Osteocyte (in vitro differentiated cells): ENCODE measurements at regions not wholly inside any gene's neighbourhood (a gene's known extent, or its start where the extent isn't known, plus 50 kb on each side); places are given as distances from the start of the nearest gene placed in this dataset.

Source experiments
- DNase-seq: peaks from one replicate; pipeline ENCODE4 v3.0.0; 2021; ENCODE audit warnings: mixed read lengths; ENCODE audit not compliant: unreplicated experiment; ENCODE audit errors: extremely low spot score
- H3K27ac Mint-ChIP-seq: one replicate; pipeline ENCODE4 v1.8.0; 2021; ENCODE audit warnings: mild to moderate bottlenecking, mixed read lengths; ENCODE audit not compliant: unreplicated experiment
- H3K27me3 Mint-ChIP-seq: one replicate; pipeline ENCODE4 v1.8.0; 2021; ENCODE audit warnings: mixed read lengths; ENCODE audit not compliant: unreplicated experiment
- H3K36me3 Mint-ChIP-seq: one replicate; pipeline ENCODE4 v1.8.0; 2021; ENCODE audit warnings: mixed read lengths; ENCODE audit not compliant: unreplicated experiment
- H3K4me1 Mint-ChIP-seq: one replicate; pipeline ENCODE4 v1.8.0; 2021; ENCODE audit warnings: mixed read lengths; ENCODE audit not compliant: unreplicated experiment
- H3K4me3 Mint-ChIP-seq: one replicate; pipeline ENCODE4 v1.8.0; 2021; ENCODE audit warnings: mild to moderate bottlenecking, moderate library complexity, mixed read lengths; ENCODE audit not compliant: unreplicated experiment
- H3K9me3 Mint-ChIP-seq: one replicate; pipeline ENCODE4 v1.8.0; 2021; ENCODE audit warnings: mixed read lengths; ENCODE audit not compliant: unreplicated experiment
- CTCF ChIP-seq: fragments of 200-600 bp; sonication (generic); IDR thresholded peaks from 2 replicates; pipeline ENCODE4 v1.5.0; 2021; ENCODE audit warnings: antibody characterized with exemption, mild to moderate bottlenecking, moderate library complexity

GRCh38 chr2:81870119-81870518 is 1565.6 kb upstream of the LRRTM1 start:
- H3K4me1 Mint-ChIP-seq = no peaks in the 10 kb centered on the region
- H3K36me3 Mint-ChIP-seq = no peaks in the 10 kb centered on the region
- H3K9me3 Mint-ChIP-seq = peaks cover 47% of the 10 kb centered on the region
- no peak overlapping the region for H3K4me3 Mint-ChIP-seq
- DNase-seq = no peak
- H3K27ac Mint-ChIP-seq = no peak overlapping the region
- TF ChIP-seq CTCF = no peak
- H3K27me3 Mint-ChIP-seq = no peaks in the 10 kb centered on the region

DNA sequence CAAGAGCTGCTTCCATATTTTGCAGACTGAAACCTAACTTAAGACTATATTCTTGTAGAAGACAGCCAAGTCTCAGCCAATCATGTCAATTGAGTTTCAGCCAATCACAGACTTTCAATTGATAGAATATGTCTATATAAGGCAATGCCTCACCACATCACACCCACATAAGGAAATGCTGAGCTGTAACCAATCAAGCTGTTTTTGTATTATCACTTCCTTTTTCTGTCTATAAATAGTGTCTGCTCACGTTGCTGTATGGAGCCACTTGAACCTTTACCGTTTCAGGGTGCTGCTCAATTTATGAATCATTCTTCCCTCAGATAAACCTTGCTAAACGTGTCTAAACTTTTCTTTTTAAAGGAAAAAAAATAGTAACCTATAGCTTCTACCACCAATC is 1554.4 kb upstream of the LRRTM1 start:
- H3K4me1 Mint-ChIP-seq = no peaks in the 10 kb centered on the region
- H3K36me3 Mint-ChIP-seq = no peaks in the 10 kb centered on the region

GRCh38 chr2:81853341-81853740 is 1548.8 kb upstream of the LRRTM1 start:
- H3K9me3 Mint-ChIP-seq = peaks cover 20% of the 10 kb centered on the region
- no peaks in the 10 kb centered on the region for H3K4me1 Mint-ChIP-seq
- TF ChIP-seq CTCF = no peak
- no peak overlapping the region for H3K27ac Mint-ChIP-seq
- no peaks in the 10 kb centered on the region for H3K36me3 Mint-ChIP-seq
- DNase-seq = no peak
- no peaks in the 10 kb centered on the region for H3K27me3 Mint-ChIP-seq
- no peak overlapping the region for H3K4me3 Mint-ChIP-seq

More for the DNA sequence above, 1554.4 kb upstream of the LRRTM1 start:
- TF ChIP-seq CTCF = no peak
- DNase-seq = no peak
- Mint-ChIP-seq H3K4me3 (no peak overlapping the region), H3K27ac (no peak overlapping the region), H3K27me3 (no peaks in the 10 kb centered on the region), H3K9me3 (peaks cover 17% of the 10 kb centered on the region)

DNA sequence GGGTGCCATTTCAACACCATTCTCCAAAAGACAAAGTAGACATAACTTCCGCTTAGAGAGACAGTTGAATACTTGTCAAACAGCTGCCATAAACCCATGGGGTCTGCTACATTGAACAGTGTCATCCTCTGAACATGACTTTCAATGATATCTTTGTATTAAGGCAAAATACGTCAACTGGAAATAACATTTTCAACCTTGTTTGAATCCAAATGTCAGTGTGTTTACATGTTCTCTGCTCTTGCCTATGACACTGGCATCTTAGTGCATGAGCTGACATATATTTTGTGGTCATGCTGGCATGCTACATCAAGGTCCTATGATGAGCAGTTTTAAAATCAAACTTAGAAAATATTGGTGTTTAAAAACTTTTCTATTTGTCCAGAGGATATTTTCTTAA is 1548.1 kb upstream of the LRRTM1 start:
- DNase-seq = no peak
- Mint-ChIP-seq H3K4me1 (no peaks in the 10 kb centered on the region), H3K9me3 (peaks cover 22% of the 10 kb centered on the region), H3K27me3 (no peaks in the 10 kb centered on the region), H3K36me3 (no peaks in the 10 kb centered on the region), H3K27ac (no peak overlapping the region), H3K4me3 (no peak overlapping the region)
- TF ChIP-seq CTCF = no peak

GRCh38 chr2:81839780-81840179 is 1535.2 kb upstream of the LRRTM1 start:
- Mint-ChIP-seq H3K36me3 (no peaks in the 10 kb centered on the region), H3K27me3 (no peaks in the 10 kb centered on the region), H3K9me3 (peaks cover 46% of the 10 kb centered on the region), H3K4me3 (no peak overlapping the region), H3K4me1 (no peaks in the 10 kb centered on the region), H3K27ac (no peak overlapping the region)
- no peak for DNase-seq
- no peak for TF ChIP-seq CTCF
